ENCODE measurements at regions not wholly inside any gene's neighbourhood (a gene's known extent, or its start where the extent isn't known, plus 50 kb on each side); places are given as distances from the start of the nearest gene placed in this dataset.

DNA sequence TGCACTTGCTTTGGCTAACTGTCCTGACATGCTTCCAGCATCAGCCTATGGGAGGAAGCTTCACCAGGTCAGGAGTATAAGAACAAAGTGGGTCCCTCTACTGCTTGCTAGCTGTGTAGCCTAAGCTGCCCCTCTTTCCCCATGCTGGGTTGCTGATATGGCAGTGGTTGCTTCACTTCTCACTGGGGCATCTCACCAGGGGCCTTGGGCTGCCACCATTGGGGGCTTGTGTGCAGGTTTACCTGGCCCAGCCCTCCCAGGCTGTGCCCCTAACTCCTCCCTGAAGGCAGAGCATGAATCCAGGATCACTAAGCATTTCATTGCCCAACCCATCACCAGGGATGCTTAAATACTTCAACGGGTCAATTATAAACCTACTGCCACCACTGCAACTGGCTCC, 817.1 kb upstream of the TMEFF2 start:
- Histone ChIP-seq H3K4me1 (ENCODE audit: insufficient read depth, low read length, poor library complexity, severe bottlenecking) (no peaks in the 10 kb centered on the region), H3K4me3 (ENCODE audit: low read depth, low read length, poor library complexity, severe bottlenecking) (no peak overlapping the region), H3K9me3 (ENCODE audit: low read depth, low read length, poor library complexity, severe bottlenecking) (no peaks in the 10 kb centered on the region), H3K27me3 (replicated peaks; ENCODE audit: insufficient read depth, low read depth, low read length, poor library complexity) (no peaks in the 10 kb centered on the region), H3K36me3 (ENCODE audit: insufficient read depth, low read length, poor library complexity, severe bottlenecking) (no peaks in the 10 kb centered on the region), H3K27ac (ENCODE audit: low read depth, low read length, poor library complexity, severe bottlenecking) (no peak overlapping the region)
- no peak for DNase-seq (ENCODE audit: low spot score)
- no TSS peak for BruUV-seq (replicated peaks)
- TF ChIP-seq, protein P1, sequence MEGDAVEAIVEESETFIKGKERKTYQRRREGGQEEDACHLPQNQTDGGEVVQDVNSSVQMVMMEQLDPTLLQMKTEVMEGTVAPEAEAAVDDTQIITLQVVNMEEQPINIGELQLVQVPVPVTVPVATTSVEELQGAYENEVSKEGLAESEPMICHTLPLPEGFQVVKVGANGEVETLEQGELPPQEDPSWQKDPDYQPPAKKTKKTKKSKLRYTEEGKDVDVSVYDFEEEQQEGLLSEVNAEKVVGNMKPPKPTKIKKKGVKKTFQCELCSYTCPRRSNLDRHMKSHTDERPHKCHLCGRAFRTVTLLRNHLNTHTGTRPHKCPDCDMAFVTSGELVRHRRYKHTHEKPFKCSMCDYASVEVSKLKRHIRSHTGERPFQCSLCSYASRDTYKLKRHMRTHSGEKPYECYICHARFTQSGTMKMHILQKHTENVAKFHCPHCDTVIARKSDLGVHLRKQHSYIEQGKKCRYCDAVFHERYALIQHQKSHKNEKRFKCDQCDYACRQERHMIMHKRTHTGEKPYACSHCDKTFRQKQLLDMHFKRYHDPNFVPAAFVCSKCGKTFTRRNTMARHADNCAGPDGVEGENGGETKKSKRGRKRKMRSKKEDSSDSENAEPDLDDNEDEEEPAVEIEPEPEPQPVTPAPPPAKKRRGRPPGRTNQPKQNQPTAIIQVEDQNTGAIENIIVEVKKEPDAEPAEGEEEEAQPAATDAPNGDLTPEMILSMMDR (conservative IDR thresholded peaks at IDR 0.05; ENCODE audit: low read depth, low read length): no peak
- no peak for TF ChIP-seq EZH2 (IDR thresholded peaks at IDR 0.05; ENCODE audit: borderline replicate concordance, low read depth, low read length, poor library complexity, severe bottlenecking)
- intact Hi-C loops (cut with micrococcal nuclease; ENCODE audit: unreplicated experiment): no loop called here
- ChIA-PET POLR2A (ENCODE audit: low non-redundant PET) (no interaction called here), CTCF (no interaction called here)

GRCh38 chr2:192993059-192993458, 798.3 kb upstream of the TMEFF2 start:
- Histone ChIP-seq H3K4me1 (ENCODE audit: insufficient read depth, low read length, poor library complexity, severe bottlenecking) (no peaks in the 10 kb centered on the region), H3K27ac (ENCODE audit: low read depth, low read length, poor library complexity, severe bottlenecking) (no peak overlapping the region), H3K4me3 (ENCODE audit: low read depth, low read length, poor library complexity, severe bottlenecking) (no peak overlapping the region), H3K9me3 (ENCODE audit: low read depth, low read length, poor library complexity, severe bottlenecking) (no peaks in the 10 kb centered on the region), H3K27me3 (replicated peaks; ENCODE audit: insufficient read depth, low read depth, low read length, poor library complexity) (no peaks in the 10 kb centered on the region), H3K36me3 (ENCODE audit: insufficient read depth, low read length, poor library complexity, severe bottlenecking) (no peaks in the 10 kb centered on the region)
- intact Hi-C loops (cut with micrococcal nuclease; ENCODE audit: unreplicated experiment): no loop called here
- no TSS peak for BruUV-seq (replicated peaks)
- TF ChIP-seq EZH2 (IDR thresholded peaks at IDR 0.05; ENCODE audit: borderline replicate concordance, low read depth, low read length, poor library complexity, severe bottlenecking): no peak
- TF ChIP-seq, protein P1 (conservative IDR thresholded peaks at IDR 0.05; ENCODE audit: low read depth, low read length): no peak
- ChIA-PET CTCF (no interaction called here), POLR2A (ENCODE audit: low non-redundant PET) (no interaction called here)
- DNase-seq (ENCODE audit: low spot score): no peak

- no peaks in the 10 kb centered on the region for H3K36me3 ChIP-seq (ENCODE audit: insufficient read depth, low read length, poor library complexity, severe bottlenecking)
- intact Hi-C loops (cut with micrococcal nuclease; ENCODE audit: unreplicated experiment): no loop called here
- no peak overlapping the region for H3K27ac ChIP-seq (ENCODE audit: low read depth, low read length, poor library complexity, severe bottlenecking)
- TF ChIP-seq, protein P1 (conservative IDR thresholded peaks at IDR 0.05; ENCODE audit: low read depth, low read length): no peak
- no peak for TF ChIP-seq EZH2 (IDR thresholded peaks at IDR 0.05; ENCODE audit: borderline replicate concordance, low read depth, low read length, poor library complexity, severe bottlenecking)
- no peaks in the 10 kb centered on the region for H3K4me1 ChIP-seq (ENCODE audit: insufficient read depth, low read length, poor library complexity, severe bottlenecking)
- no peaks in the 10 kb centered on the region for H3K9me3 ChIP-seq (ENCODE audit: low read depth, low read length, poor library complexity, severe bottlenecking)
- BruUV-seq (replicated peaks): no TSS peak
- CTCF ChIA-PET: no interaction called here
- H3K27me3 ChIP-seq (replicated peaks; ENCODE audit: insufficient read depth, low read depth, low read length, poor library complexity): no peaks in the 10 kb centered on the region
- POLR2A ChIA-PET (ENCODE audit: low non-redundant PET): no interaction called here
- H3K4me3 ChIP-seq (ENCODE audit: low read depth, low read length, poor library complexity, severe bottlenecking): no peak overlapping the region
- DNase-seq (ENCODE audit: low spot score): no peak
Observed at GRCh38 chr2:192983173-192983572, 788.4 kb upstream of the TMEFF2 start.
